ENCODE measurements at regions not wholly inside any gene's neighbourhood (a gene's known extent, or its start where the extent isn't known, plus 50 kb on each side); places are given as distances from the start of the nearest gene placed in this dataset.

DNA sequence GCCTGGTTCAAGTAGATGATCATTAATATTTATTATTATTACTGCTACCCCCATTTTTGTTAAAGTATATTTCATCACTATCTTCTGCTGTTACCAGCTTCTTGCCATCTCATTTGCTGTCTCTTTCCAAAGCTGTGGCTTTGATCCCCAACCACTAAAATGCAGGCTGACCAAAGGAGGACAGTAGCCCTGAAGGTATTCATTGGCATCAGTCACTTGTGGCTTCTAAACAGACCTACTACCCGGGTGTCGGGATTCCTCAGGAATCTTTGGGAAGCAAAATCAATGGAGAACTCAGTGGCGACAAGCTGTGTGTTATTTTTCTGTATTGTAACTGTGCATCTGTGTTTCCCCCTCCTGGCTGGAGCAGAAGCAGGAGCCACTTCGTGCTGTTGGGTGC lies 379.2 kb upstream of the ERCC4 start:
- TF ChIP-seq, protein P1, sequence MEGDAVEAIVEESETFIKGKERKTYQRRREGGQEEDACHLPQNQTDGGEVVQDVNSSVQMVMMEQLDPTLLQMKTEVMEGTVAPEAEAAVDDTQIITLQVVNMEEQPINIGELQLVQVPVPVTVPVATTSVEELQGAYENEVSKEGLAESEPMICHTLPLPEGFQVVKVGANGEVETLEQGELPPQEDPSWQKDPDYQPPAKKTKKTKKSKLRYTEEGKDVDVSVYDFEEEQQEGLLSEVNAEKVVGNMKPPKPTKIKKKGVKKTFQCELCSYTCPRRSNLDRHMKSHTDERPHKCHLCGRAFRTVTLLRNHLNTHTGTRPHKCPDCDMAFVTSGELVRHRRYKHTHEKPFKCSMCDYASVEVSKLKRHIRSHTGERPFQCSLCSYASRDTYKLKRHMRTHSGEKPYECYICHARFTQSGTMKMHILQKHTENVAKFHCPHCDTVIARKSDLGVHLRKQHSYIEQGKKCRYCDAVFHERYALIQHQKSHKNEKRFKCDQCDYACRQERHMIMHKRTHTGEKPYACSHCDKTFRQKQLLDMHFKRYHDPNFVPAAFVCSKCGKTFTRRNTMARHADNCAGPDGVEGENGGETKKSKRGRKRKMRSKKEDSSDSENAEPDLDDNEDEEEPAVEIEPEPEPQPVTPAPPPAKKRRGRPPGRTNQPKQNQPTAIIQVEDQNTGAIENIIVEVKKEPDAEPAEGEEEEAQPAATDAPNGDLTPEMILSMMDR (IDR thresholded peaks at IDR 0.05) = no peak

DNA sequence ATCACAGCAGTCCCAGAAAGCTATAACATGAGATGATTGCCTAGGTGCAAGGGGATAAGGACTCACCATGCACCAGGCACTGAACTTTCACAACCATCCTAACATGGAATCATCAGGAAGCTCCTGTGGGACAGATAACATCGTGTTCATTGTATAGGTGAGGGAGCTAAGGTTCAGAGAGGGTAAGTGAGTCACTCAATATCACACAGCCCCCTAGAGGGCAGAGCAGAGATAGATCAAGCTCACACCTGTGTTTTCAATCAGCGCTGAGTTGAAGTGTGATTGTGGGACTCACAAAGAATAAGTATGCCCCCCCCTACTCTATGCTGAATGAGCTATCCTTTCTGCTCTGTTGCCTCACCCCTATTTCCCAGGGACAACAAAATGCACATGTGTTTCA lies 377.7 kb upstream of the ERCC4 start:
- TF ChIP-seq, protein P1 (IDR thresholded peaks at IDR 0.05) = no peak

DNA sequence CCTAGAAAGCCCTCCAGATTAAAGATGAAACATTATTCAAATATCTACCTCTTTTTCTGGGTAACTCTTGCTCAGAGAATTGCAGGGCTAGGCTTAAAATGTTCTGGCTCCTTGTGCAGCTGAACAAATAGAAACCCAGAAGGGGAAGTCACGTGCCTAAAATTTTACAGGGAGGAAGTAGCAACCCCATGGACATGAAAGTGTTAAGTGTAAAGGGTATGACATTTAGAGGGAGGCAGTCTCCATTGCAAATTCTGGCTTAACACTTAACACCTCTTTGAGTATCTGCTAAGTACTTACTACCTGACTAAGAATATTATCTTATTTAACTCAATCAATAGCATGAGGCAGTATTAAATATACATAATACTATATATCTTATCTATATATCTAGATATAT lies 376.1 kb upstream of the ERCC4 start:
- TF ChIP-seq, protein P1 (IDR thresholded peaks at IDR 0.05) = no peak

DNA sequence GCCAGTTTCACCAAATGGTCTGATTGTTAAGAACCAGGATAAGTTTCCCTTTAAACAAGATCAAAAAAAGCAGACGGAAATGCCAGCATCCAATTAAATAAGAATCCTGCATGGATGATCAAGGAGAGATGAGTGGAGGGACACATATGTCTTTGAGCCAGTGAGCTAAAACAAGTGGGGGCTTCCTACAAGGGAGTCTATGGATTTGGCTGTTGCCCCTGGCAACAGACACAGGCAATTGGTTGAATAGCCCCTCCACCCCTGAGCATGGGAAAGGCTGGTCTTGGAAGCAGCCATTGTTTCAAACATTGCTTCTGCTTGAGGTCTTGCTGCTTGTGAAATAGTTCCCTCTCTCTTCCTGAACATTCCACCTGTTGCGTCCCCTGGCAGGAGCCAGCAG lies 374.7 kb upstream of the ERCC4 start:
- TF ChIP-seq, protein P1 (IDR thresholded peaks at IDR 0.05) = no peak

DNA sequence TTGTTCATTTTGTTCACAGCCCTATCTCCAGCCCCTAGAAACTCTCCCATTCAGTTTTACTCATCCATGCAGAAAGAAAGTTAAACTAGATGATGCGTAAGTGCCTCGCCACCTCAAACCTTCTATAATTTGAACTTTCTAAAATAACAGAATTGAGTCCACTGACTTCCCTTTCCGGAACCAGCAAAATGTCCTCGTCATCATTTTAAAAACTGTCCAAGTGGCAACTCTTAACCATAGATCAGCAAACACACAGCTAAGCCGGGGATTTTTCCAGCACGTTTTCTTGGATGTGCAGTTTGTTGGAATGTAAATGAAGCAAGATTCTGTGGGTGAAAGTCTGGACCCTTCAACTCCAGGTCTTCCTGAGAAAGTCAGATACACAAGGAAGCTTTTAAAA lies 369.7 kb upstream of the ERCC4 start:
- TF ChIP-seq, protein P1 (IDR thresholded peaks at IDR 0.05) = no peak

DNA sequence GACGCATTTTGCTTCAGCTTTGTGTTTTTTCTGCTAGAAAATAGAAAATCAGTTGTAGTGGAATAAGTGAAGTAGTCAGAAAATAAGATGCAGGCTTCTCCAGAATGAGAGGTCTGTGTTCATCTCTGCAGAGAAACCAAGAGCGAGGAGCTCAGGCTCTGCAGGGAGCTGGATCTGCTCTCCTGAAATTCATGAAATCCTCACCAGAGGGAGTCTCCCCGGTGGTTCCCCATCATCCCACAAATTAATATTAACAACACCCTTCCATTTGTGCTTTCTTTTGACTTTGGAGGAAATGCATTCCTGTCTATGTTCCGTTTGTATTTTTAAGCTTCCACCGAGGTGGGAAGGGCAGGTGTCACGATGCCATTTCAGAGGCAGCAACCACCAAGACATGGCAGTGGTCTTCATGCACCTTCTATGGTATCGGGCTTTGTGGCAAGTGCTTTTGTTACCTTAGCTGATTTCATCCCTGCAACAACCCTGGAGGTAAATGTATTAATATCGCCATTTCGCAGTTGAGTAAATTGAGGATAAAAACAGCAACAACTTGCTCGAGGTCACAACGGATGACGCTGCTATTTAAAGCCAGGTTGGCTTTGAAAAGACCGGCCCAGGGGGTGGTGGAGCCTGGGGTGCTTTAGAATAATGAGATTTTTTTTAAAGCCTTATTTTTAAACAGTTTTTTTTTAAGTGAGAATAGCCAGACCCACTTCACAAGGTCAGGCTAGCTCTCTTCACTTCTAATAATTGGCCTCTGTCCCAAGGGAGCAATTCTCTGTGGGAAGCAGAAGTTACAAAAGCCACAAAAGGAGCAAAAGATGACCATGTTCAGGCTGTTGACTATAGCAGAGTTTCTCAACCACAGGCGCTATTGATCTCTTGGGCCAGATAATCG lies 367.6 kb upstream of the ERCC4 start:
- TF ChIP-seq, protein P1 (IDR thresholded peaks at IDR 0.05) = no peak

DNA sequence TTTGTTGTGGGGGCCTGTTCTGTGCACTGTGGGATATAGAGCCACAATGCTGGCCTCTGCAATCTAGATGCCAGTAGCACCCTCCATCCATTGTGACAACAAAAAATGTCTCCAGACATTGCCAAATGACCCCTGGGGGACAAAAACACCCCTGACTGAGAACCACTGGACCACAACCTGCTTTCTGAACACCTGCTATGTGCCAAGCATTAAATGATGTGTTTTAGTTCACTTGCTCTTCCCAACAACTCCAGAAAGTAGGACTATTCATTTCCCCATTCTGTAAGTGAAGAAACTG lies 367.0 kb upstream of the ERCC4 start:
- TF ChIP-seq, protein P1 (IDR thresholded peaks at IDR 0.05) = no peak

Data from LNCAP (cell line).